Fibroblast of pulmonary artery (primary cell): ENCODE measurements at regions not wholly inside any gene's neighbourhood (a gene's known extent, or its start where the extent isn't known, plus 50 kb on each side); places are given as distances from the start of the nearest gene placed in this dataset.
"Not testable (repeated sequence)": the region's sequence is repeated elsewhere in the genome, so short reads cannot be mapped to it uniquely, and the experiment has no call there.

Experiments
- DNase-seq: peaks from one replicate; pipeline ENCODE4 v3.0.0-alpha.2; 2010; ENCODE audit warnings: low read depth
- H3K4me3 ChIP-seq: replicated peaks from 2 replicates; pipeline ENCODE4 v1.5.1; 2011; ENCODE audit warnings: low read depth, mild to moderate bottlenecking, control low read depth, low read length, moderate library complexity
- CTCF ChIP-seq: IDR thresholded peaks from 2 replicates; pipeline ENCODE4 v1.5.1; 2011; ENCODE audit warnings: mild to moderate bottlenecking, control low read depth, low read length, inconsistent platforms; ENCODE audit errors: missing control alignments

- TF ChIP-seq CTCF, result no peak
- no peak for DNase-seq
Observed at GRCh38 chr4:103422467-103423219, 224.5 kb upstream of the CENPE start.

GRCh38 chr4:103415801-103416200, 217.7 kb upstream of the CENPE start:
- TF ChIP-seq CTCF, result no peak
- no peak for DNase-seq
- no peak overlapping the region for H3K4me3 ChIP-seq

More at GRCh38 chr4:103422467-103423219, 224.5 kb upstream of the CENPE start:
- no peak overlapping the region for H3K4me3 ChIP-seq

GRCh38 chr4:103412646-103413045, 214.5 kb upstream of the CENPE start:
- DNase-seq, H3K4me3 ChIP-seq: not testable (repeated sequence)

GRCh38 chr4:103410386-103410785, 212.2 kb upstream of the CENPE start:
- TF ChIP-seq CTCF, result no peak
- DNase-seq, result peak; percentile 24
- no peak overlapping the region for H3K4me3 ChIP-seq

- TF ChIP-seq CTCF, result no peak
- no peak overlapping the region for H3K4me3 ChIP-seq
- no peak for DNase-seq
Observed at GRCh38 chr4:103405415-103405814, 207.3 kb upstream of the CENPE start.

GRCh38 chr4:103403619-103404018, 205.5 kb upstream of the CENPE start:
- no peak for TF ChIP-seq CTCF
- H3K4me3 ChIP-seq, result no peak overlapping the region
- DNase-seq, result no peak

GRCh38 chr4:103402198-103402597, 204.1 kb upstream of the CENPE start:
- TF ChIP-seq CTCF, result no peak
- no peak for DNase-seq
- H3K4me3 ChIP-seq, result no peak overlapping the region
